NCI-H2081 (cell line): ENCODE measurements at regions not wholly inside any gene's neighbourhood (a gene's known extent, or its start where the extent isn't known, plus 50 kb on each side); places are given as distances from the start of the nearest gene placed in this dataset.
"Not testable (repeated sequence)": the region's sequence is repeated elsewhere in the genome, so short reads cannot be mapped to it uniquely, and the experiment has no call there.

Experiments
- DNase-seq, 2 experiments: peaks; one replicate each; lab custom pipeline; 2025; lab: John Stamatoyannopoulos, UW

- no peak for DNase-seq
Measured at GRCh38 chr13:91216928-91217700, 130.4 kb upstream of the MIR17HG start.

GRCh38 chr13:91219201-91219600 is 128.3 kb upstream of the MIR17HG start:
- DNase-seq: no peak

GRCh38 chr13:91220872-91221271 is 126.6 kb upstream of the MIR17HG start:
- DNase-seq: no peak

GRCh38 chr13:91228108-91228507 is 119.4 kb upstream of the MIR17HG start:
- no peak for DNase-seq

- peak in 1 of 2 experiments; percentile 20 for DNase-seq
Measured at GRCh38 chr13:91228940-91229339, 118.5 kb upstream of the MIR17HG start.

GRCh38 chr13:91232716-91233115 is 114.8 kb upstream of the MIR17HG start:
- DNase-seq: no peak

- no peak for DNase-seq
Measured at GRCh38 chr13:91233291-91233690, 114.2 kb upstream of the MIR17HG start.

- no peak for DNase-seq
Measured at GRCh38 chr13:91236182-91236581, 111.3 kb upstream of the MIR17HG start.

- DNase-seq: no peak
Measured at GRCh38 chr13:91236921-91237320, 110.6 kb upstream of the MIR17HG start.

GRCh38 chr13:91238036-91238435 is 109.5 kb upstream of the MIR17HG start:
- no peak for DNase-seq

GRCh38 chr13:91240341-91240740 is 107.1 kb upstream of the MIR17HG start:
- DNase-seq: no peak

GRCh38 chr13:91241221-91241933 is 106.1 kb upstream of the MIR17HG start:
- no peak for DNase-seq

- DNase-seq: no peak
Measured at GRCh38 chr13:91242652-91243051, 104.8 kb upstream of the MIR17HG start.

- no peak for DNase-seq
Measured at GRCh38 chr13:91245288-91245687, 102.2 kb upstream of the MIR17HG start.

GRCh38 chr13:91247768-91248167 is 99.7 kb upstream of the MIR17HG start:
- peak; percentile 1 to 34 for DNase-seq

GRCh38 chr13:91248249-91248648 is 99.2 kb upstream of the MIR17HG start:
- DNase-seq: no peak

GRCh38 chr13:91249370-91249769 is 98.1 kb upstream of the MIR17HG start:
- DNase-seq: no peak

GRCh38 chr13:91249861-91250260 is 97.6 kb upstream of the MIR17HG start:
- no peak for DNase-seq

GRCh38 chr13:91251573-91251972 is 95.9 kb upstream of the MIR17HG start:
- DNase-seq: not testable (repeated sequence)

GRCh38 chr13:91264484-91264883 is 83.0 kb upstream of the MIR17HG start:
- DNase-seq: no peak

GRCh38 chr13:91269237-91269636 is 78.2 kb upstream of the MIR17HG start:
- DNase-seq: no peak

- no peak for DNase-seq
Measured at GRCh38 chr13:91270031-91270430, 77.5 kb upstream of the MIR17HG start.

- DNase-seq: no peak
Measured at GRCh38 chr13:91272235-91272777, 75.2 kb upstream of the MIR17HG start.
